HPDE6-E6E7 (cell line): ENCODE measurements at regions not wholly inside any gene's neighbourhood (a gene's known extent, or its start where the extent isn't known, plus 50 kb on each side); places are given as distances from the start of the nearest gene placed in this dataset.
A peak's percentile ranks its signal among the peaks of the same experiment; 100 is the strongest.

Experiments used
- DNase-seq: peaks from one replicate; pipeline ENCODE4 v3.0.0; 2011; ENCODE audit warnings: missing footprints; ENCODE audit errors: extremely low spot score

- no peak for DNase-seq
Observed at GRCh38 chr1:115204513-115204912, 115.2 kb upstream of the TSPAN2 start.

- no peak for DNase-seq
Observed at GRCh38 chr1:115203287-115203686, 114.0 kb upstream of the TSPAN2 start.

GRCh38 chr1:115201598-115201997 is 112.3 kb upstream of the TSPAN2 start:
- no peak for DNase-seq

- DNase-seq, result no peak
Observed at GRCh38 chr1:115199416-115200132, 110.3 kb upstream of the TSPAN2 start.

GRCh38 chr1:115198938-115199337 is 109.6 kb upstream of the TSPAN2 start:
- no peak for DNase-seq

GRCh38 chr1:115196296-115196695 is 107.0 kb upstream of the TSPAN2 start:
- DNase-seq, result no peak

GRCh38 chr1:115194506-115194905 is 105.2 kb upstream of the TSPAN2 start:
- no peak for DNase-seq

GRCh38 chr1:115193046-115193828 is 103.9 kb upstream of the TSPAN2 start:
- no peak for DNase-seq

- no peak for DNase-seq
Observed at GRCh38 chr1:115192200-115192767, 103.0 kb upstream of the TSPAN2 start.

GRCh38 chr1:115191691-115192090 is 102.4 kb upstream of the TSPAN2 start:
- DNase-seq, result no peak

GRCh38 chr1:115190540-115191170 is 101.4 kb upstream of the TSPAN2 start:
- DNase-seq, result no peak

GRCh38 chr1:115189814-115190539 is 100.7 kb upstream of the TSPAN2 start:
- DNase-seq, result peak; percentile 65

GRCh38 chr1:115188680-115189395 is 99.5 kb upstream of the TSPAN2 start:
- DNase-seq, result no peak

- no peak for DNase-seq
Observed at GRCh38 chr1:115186711-115187265, 97.5 kb upstream of the TSPAN2 start.

GRCh38 chr1:115185336-115185735 is 96.0 kb upstream of the TSPAN2 start:
- DNase-seq, result no peak

GRCh38 chr1:115184951-115185331 is 95.6 kb upstream of the TSPAN2 start:
- DNase-seq, result peak; percentile 42

GRCh38 chr1:115184260-115184950 is 95.1 kb upstream of the TSPAN2 start:
- DNase-seq, result no peak

- no peak for DNase-seq
Observed at GRCh38 chr1:115183721-115184259, 94.5 kb upstream of the TSPAN2 start.

GRCh38 chr1:115183158-115183557 is 93.9 kb upstream of the TSPAN2 start:
- no peak for DNase-seq
